Hepatocyte (in vitro differentiated cells): ENCODE measurements at regions not wholly inside any gene's neighbourhood (a gene's known extent, or its start where the extent isn't known, plus 50 kb on each side); places are given as distances from the start of the nearest gene placed in this dataset.

Experiments
- DNase-seq: peaks from one replicate; pipeline ENCODE4 v3.0.0-alpha.2; 2016; ENCODE audit warnings: low spot score
- H2AFZ ChIP-seq: fragments of 200-600 bp; sonication (generic); 2 replicates; pipeline ENCODE4 v1.6.0; 2016; ENCODE audit warnings: antibody characterized with exemption, mild to moderate bottlenecking
- H3K27ac ChIP-seq: fragments of 200-600 bp; sonication (generic); 2 replicates; pipeline ENCODE4 v1.5.1; 2016; ENCODE audit warnings: mild to moderate bottlenecking
- H3K27me3 ChIP-seq: fragments of 200-600 bp; sonication (generic); 2 replicates; pipeline ENCODE4 v1.6.1; 2016
- H3K36me3 ChIP-seq: fragments of 200-600 bp; sonication (generic); replicated peaks from 2 replicates; pipeline ENCODE4 v1.5.1; 2016; ENCODE audit warnings: low read depth; ENCODE audit not compliant: insufficient read depth
- H3K4me1 ChIP-seq: fragments of 200-600 bp; sonication (generic); 2 replicates; pipeline ENCODE4 v1.5.1; 2016; ENCODE audit warnings: mild to moderate bottlenecking, moderate library complexity; ENCODE audit not compliant: insufficient read depth
- H3K4me2 ChIP-seq: fragments of 200-600 bp; sonication (generic); 2 replicates; pipeline ENCODE4 v1.6.0; 2016
- H3K4me3 ChIP-seq: fragments of 200-600 bp; sonication (generic); 2 replicates; pipeline ENCODE4 v1.5.1; 2016; ENCODE audit warnings: mild to moderate bottlenecking
- H3K79me2 ChIP-seq: fragments of 200-600 bp; sonication (generic); 2 replicates; pipeline ENCODE4 v1.6.0; 2017; ENCODE audit warnings: mild to moderate bottlenecking
- H3K9me2 ChIP-seq: fragments of 200-600 bp; sonication (generic); replicated peaks from 2 replicates; pipeline ENCODE4 v1.6.0; 2017; ENCODE audit warnings: mild to moderate bottlenecking; ENCODE audit not compliant: insufficient read depth
- H3K9me3 ChIP-seq: fragments of 200-600 bp; sonication (generic); 2 replicates; pipeline ENCODE4 v1.5.1; 2016; ENCODE audit warnings: low read depth, mild to moderate bottlenecking
- H4K20me1 ChIP-seq: fragments of 200-600 bp; sonication (generic); 2 replicates; pipeline ENCODE4 v1.6.0; 2016; ENCODE audit warnings: mild to moderate bottlenecking; ENCODE audit not compliant: insufficient read depth, poor library complexity, severe bottlenecking
- CTCF ChIP-seq: fragments of 200-600 bp; sonication (generic); IDR thresholded peaks from 2 replicates; pipeline ENCODE4 v1.5.1; 2016; ENCODE audit warnings: antibody characterized with exemption, mild to moderate bottlenecking; ENCODE audit not compliant: poor library complexity
- EZH2 ChIP-seq: fragments of 200-600 bp; sonication (generic); IDR thresholded peaks from 2 replicates; pipeline ENCODE4 v1.6.1; 2016; ENCODE audit warnings: antibody characterized with exemption, mild to moderate bottlenecking, borderline replicate concordance
- EZH2phosphoT487 ChIP-seq: fragments of 200-600 bp; sonication (generic); IDR thresholded peaks from one replicate; pipeline ENCODE4 v1.6.1; 2018; ENCODE audit warnings: antibody characterized with exemption, mild to moderate bottlenecking, low read depth, moderate library complexity; ENCODE audit not compliant: unreplicated experiment, severe bottlenecking
- WGBS: methylation state at CpG from one replicate; pipeline ENCODE4 v1.1.6; 2016; ENCODE audit warnings: low lambda C conversion rate; ENCODE audit errors: missing lambda C conversion rate; 5-methylcytosine and 5-hydroxymethylcytosine counted together

DNA sequence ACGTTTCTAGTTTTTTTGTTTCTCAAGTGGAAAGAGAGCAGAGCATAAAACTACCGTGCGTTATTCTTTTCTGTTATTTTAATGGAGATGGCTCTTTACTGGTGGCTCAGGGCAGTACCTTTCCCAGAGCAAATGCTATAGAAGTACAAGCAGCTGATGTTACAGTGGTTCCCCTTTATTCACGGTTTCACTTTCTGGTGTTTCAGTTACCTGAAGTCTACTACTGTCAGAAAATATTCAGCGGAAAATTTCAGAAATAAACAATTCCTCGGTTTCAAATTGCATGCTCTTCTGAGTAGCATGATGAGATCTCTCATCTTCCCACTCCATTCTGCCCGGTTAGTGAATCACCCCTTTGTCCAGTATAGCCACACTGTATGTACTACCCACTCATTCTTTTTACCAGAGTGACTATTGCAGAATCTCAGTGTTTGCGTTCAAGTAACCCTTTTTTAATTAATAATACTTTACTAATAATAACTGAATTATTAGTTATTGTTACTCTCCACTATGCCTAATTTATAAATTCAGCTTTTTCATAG is 597.5 kb upstream of the ROBO2 start:
- Histone ChIP-seq H3K4me3 (no peak overlapping the region), H3K9me2 (no peaks in the 10 kb centered on the region), H3K27me3 (no peaks in the 10 kb centered on the region), H3K27ac (no peak overlapping the region), H2AFZ (no peak overlapping the region), H4K20me1 (no peaks in the 10 kb centered on the region), H3K4me2 (no peak overlapping the region), H3K36me3 (no peaks in the 10 kb centered on the region), H3K4me1 (no peaks in the 10 kb centered on the region), H3K79me2 (no peaks in the 10 kb centered on the region), H3K9me3 (no peaks in the 10 kb centered on the region)
- TF ChIP-seq CTCF (no peak), EZH2 (no peak), EZH2phosphoT487 (no peak)
- no peak for DNase-seq
- WGBS = 88% methylated on average over 8 of the region's 8 CpGs

GRCh38 chr3:76456322-76456721 is 583.6 kb upstream of the ROBO2 start:
- WGBS = 92% methylated on average over 3 of the region's 3 CpGs
- H3K79me2 ChIP-seq = no peaks in the 10 kb centered on the region
- no peak for TF ChIP-seq EZH2
- TF ChIP-seq EZH2phosphoT487 = no peak
- TF ChIP-seq CTCF = no peak

GRCh38 chr3:76463501-76463900 is 576.4 kb upstream of the ROBO2 start:
- H3K79me2 ChIP-seq = no peaks in the 10 kb centered on the region
- TF ChIP-seq EZH2phosphoT487 = no peak
- no peak for TF ChIP-seq CTCF
- no peak for TF ChIP-seq EZH2
- H3K4me2 ChIP-seq = no peak overlapping the region
- 88% methylated on average over 4 of the region's 4 CpGs for WGBS
- H3K36me3 ChIP-seq = no peaks in the 10 kb centered on the region
- DNase-seq = no peak
- H2AFZ ChIP-seq = no peak overlapping the region
- H3K9me2 ChIP-seq = no peaks in the 10 kb centered on the region
- no peaks in the 10 kb centered on the region for H3K9me3 ChIP-seq
- H3K4me3 ChIP-seq = no peak overlapping the region
- no peaks in the 10 kb centered on the region for H3K4me1 ChIP-seq
- H3K27ac ChIP-seq = no peak overlapping the region
- no peaks in the 10 kb centered on the region for H3K27me3 ChIP-seq
- H4K20me1 ChIP-seq = no peaks in the 10 kb centered on the region

More at GRCh38 chr3:76456322-76456721, 583.6 kb upstream of the ROBO2 start:
- no peaks in the 10 kb centered on the region for H3K36me3 ChIP-seq
- H3K4me3 ChIP-seq = no peak overlapping the region
- H3K9me2 ChIP-seq = no peaks in the 10 kb centered on the region
- no peak overlapping the region for H3K27ac ChIP-seq
- H3K27me3 ChIP-seq = no peaks in the 10 kb centered on the region
- H3K9me3 ChIP-seq = no peaks in the 10 kb centered on the region
- H3K4me2 ChIP-seq = no peak overlapping the region
- no peak for DNase-seq
- no peak overlapping the region for H2AFZ ChIP-seq
- H3K4me1 ChIP-seq = no peaks in the 10 kb centered on the region
- no peaks in the 10 kb centered on the region for H4K20me1 ChIP-seq

DNA sequence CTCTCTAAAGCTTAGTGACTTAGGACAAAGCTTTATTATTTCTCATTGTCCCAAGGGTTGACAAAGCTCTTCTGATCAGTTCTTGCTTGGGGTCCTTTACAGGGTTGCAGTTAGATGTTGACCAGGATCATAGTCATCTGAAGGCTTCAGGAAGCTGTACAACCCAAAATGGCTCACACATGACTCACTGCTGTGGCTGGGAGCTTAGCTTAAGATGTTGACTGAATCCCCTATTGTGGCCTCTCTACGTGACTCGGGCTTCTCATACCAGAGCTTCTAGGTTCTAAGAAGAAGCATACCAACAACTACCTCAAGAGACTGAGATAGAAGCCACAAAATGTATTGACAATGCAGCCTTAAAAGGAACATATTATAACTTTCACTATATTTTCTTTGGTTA is 569.6 kb upstream of the ROBO2 start:
- TF ChIP-seq EZH2 (no peak), CTCF (no peak), EZH2phosphoT487 (no peak)
- H3K27me3 ChIP-seq = no peaks in the 10 kb centered on the region
- H3K36me3 ChIP-seq = no peaks in the 10 kb centered on the region
- DNase-seq = no peak
- WGBS = 72% methylated on average over 2 of the region's 2 CpGs
- H3K4me2 ChIP-seq = no peak overlapping the region
- H4K20me1 ChIP-seq = no peaks in the 10 kb centered on the region
- no peaks in the 10 kb centered on the region for H3K79me2 ChIP-seq
- H3K9me3 ChIP-seq = no peaks in the 10 kb centered on the region
- no peaks in the 10 kb centered on the region for H3K4me1 ChIP-seq
- H3K4me3 ChIP-seq = no peak overlapping the region
- no peaks in the 10 kb centered on the region for H3K9me2 ChIP-seq
- H3K27ac ChIP-seq = no peak overlapping the region
- no peak overlapping the region for H2AFZ ChIP-seq
